Panc1 (cell line): ENCODE measurements at regions not wholly inside any gene's neighbourhood (a gene's known extent, or its start where the extent isn't known, plus 50 kb on each side); places are given as distances from the start of the nearest gene placed in this dataset.

Experiments
- ATAC-seq: fragments of 200-7000 bp; cut with Tn5 transposase; 2 replicates; pipeline ENCODE4 v1.9.1; 2020; ENCODE audit warnings: mild to moderate bottlenecking, moderate library complexity
- BruUV-seq: library from RNA; stranded (reverse); fragments of 400-500 nt; replicated peaks from 2 replicates; lab custom pipeline; 2021; lab: Mats Ljungman, UMichigan
- CTCF ChIA-PET: fragments of 300-600 bp; sonication (Branson Sonifier 250); formaldehyde crosslinking; loops from one replicate; lab custom pipeline; 2022; ENCODE audit warnings: antibody characterized with exemption; lab: Charles Lee
- POLR2A ChIA-PET: fragments of 300-600 bp; sonication (Branson Sonifier 250); formaldehyde crosslinking; loops from one replicate; lab custom pipeline; 2022; ENCODE audit warnings: antibody characterized with exemption; lab: Charles Lee
- DNase-seq: peaks from one replicate; pipeline ENCODE4 v3.0.0-alpha.2; 2010; ENCODE audit warnings: low read depth, low spot score
- H3K27ac ChIP-seq: 2 replicates; pipeline ENCODE4 v1.5.1; 2011; ENCODE audit warnings: mild to moderate bottlenecking, low read length, inconsistent platforms
- H3K27me3 ChIP-seq: fragments of 200-500 bp; sonication (Bioruptor generic); 2 replicates; pipeline ENCODE4 v1.6.0; 2014; ENCODE audit warnings: low read length, inconsistent platforms; ENCODE audit not compliant: control insufficient read depth, insufficient read depth
- H3K36me3 ChIP-seq: fragments of 200-500 bp; sonication (Bioruptor generic); 2 replicates; pipeline ENCODE4 v1.5.1; 2014; ENCODE audit warnings: inconsistent platforms, mild to moderate bottlenecking, low read length, moderate library complexity; ENCODE audit not compliant: control insufficient read depth, insufficient read depth
- H3K4me1 ChIP-seq: 2 replicates; pipeline ENCODE4 v1.5.1; 2011; ENCODE audit warnings: inconsistent platforms, mild to moderate bottlenecking, low read length, moderate library complexity; ENCODE audit not compliant: control insufficient read depth, insufficient read depth
- H3K4me3 ChIP-seq, 2 experiments: 2 replicates each; pipeline ENCODE4 v1.5.1; 2011 to 2012; ENCODE audit warnings: low read depth in 2 of 2, low read length in 2 of 2, mild to moderate bottlenecking in 2 of 2, inconsistent platforms in 1 of 2, moderate library complexity in 1 of 2
- H3K9me3 ChIP-seq: fragments of 200-500 bp; sonication (Bioruptor generic); 2 replicates; pipeline ENCODE4 v1.5.1; 2014; ENCODE audit warnings: low read depth, mild to moderate bottlenecking, inconsistent platforms, low read length, moderate library complexity; ENCODE audit not compliant: control insufficient read depth, insufficient read depth
- POLR2AphosphoS5 ChIP-seq: IDR thresholded peaks from 2 replicates; pipeline ENCODE4 v1.6.1; 2012; ENCODE audit warnings: mild to moderate bottlenecking, low read depth, low read length, moderate library complexity
- SIN3A ChIP-seq: IDR thresholded peaks from 2 replicates; pipeline ENCODE4 v1.6.1; 2012; ENCODE audit warnings: low read depth, mild to moderate bottlenecking, low read length, moderate library complexity, borderline replicate concordance; ENCODE audit not compliant: insufficient read depth
- TCF7L2 ChIP-seq: IDR thresholded peaks from 2 replicates; pipeline ENCODE4 v1.6.1; 2011; ENCODE audit warnings: mild to moderate bottlenecking, low read depth, low read length, inconsistent platforms
- in situ Hi-C: cut with HindIII; loops from 2 replicates; pipeline ENCODE4 v1.10.0; 2016; ENCODE audit warnings: low sequenced_read_pairs, low pct_unique_long_range_greater_than_20kb
- intact Hi-C: fragments of 100-400 bp; cut with micrococcal nuclease; formaldehyde crosslinking; loops from one replicate; pipeline ENCODE4 v1.10.0; 2022; ENCODE audit not compliant: unreplicated experiment
- TF ChIP-seq, protein P1 (sequence below): fragments of 450-650 bp; IDR thresholded peaks from 2 replicates; pipeline ENCODE4 v1.5.1; 2017; ENCODE audit warnings: mild to moderate bottlenecking
- TF ChIP-seq, protein P2 (sequence below), 2 experiments: IDR thresholded peaks; 2 replicates each; pipeline ENCODE4 v1.6.1; 2011 to 2012; ENCODE audit warnings: low read depth in 2 of 2, control low read depth in 1 of 2, low read length in 1 of 2, mild to moderate bottlenecking in 1 of 2, moderate library complexity in 1 of 2; ENCODE audit not compliant: insufficient read depth in 1 of 2

DNA sequence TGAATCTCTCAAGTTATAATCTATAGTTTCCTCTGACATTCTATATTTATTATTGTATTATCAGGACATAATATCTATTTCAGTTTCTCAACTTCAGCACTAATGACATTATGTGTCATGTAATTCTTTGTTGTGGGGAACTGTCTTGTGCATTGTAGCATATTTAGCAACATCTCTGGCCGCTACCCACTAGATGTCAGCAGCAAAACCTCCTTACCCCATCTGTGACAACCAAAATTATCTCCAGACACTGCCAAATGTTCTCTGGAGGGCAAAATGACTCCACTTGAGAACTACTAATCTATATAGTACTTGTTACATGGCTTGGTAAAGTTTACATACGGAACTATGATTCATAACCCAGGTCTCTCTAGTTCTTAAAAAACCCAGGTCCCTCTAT is 110.2 kb downstream of the RASSF9 start:
- POLR2A ChIA-PET = no interaction called here
- BruUV-seq = no TSS peak
- CTCF ChIA-PET = no interaction called here
- Histone ChIP-seq H3K36me3 (no peaks in the 10 kb centered on the region; the same call in 1 of the 2 replicates), H3K4me3 (no peak overlapping the region), H3K27ac (no peak overlapping the region), H3K4me1 (0 out of 2 replicates have a peak, but pooled peaks cover 3% of the 10 kb centered on the region), H3K27me3 (no peaks in the 10 kb centered on the region), H3K9me3 (no peaks in the 10 kb centered on the region; the same call in 1 of the 2 replicates)
- ATAC-seq (no peak), DNase-seq (no peak)
- in situ Hi-C loops = no loop called here
- TF ChIP-seq SIN3A (no peak), POLR2AphosphoS5 (no peak), TCF7L2 (no peak)
- TF ChIP-seq, protein P1, sequence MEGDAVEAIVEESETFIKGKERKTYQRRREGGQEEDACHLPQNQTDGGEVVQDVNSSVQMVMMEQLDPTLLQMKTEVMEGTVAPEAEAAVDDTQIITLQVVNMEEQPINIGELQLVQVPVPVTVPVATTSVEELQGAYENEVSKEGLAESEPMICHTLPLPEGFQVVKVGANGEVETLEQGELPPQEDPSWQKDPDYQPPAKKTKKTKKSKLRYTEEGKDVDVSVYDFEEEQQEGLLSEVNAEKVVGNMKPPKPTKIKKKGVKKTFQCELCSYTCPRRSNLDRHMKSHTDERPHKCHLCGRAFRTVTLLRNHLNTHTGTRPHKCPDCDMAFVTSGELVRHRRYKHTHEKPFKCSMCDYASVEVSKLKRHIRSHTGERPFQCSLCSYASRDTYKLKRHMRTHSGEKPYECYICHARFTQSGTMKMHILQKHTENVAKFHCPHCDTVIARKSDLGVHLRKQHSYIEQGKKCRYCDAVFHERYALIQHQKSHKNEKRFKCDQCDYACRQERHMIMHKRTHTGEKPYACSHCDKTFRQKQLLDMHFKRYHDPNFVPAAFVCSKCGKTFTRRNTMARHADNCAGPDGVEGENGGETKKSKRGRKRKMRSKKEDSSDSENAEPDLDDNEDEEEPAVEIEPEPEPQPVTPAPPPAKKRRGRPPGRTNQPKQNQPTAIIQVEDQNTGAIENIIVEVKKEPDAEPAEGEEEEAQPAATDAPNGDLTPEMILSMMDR = no peak
- TF ChIP-seq, protein P2, sequence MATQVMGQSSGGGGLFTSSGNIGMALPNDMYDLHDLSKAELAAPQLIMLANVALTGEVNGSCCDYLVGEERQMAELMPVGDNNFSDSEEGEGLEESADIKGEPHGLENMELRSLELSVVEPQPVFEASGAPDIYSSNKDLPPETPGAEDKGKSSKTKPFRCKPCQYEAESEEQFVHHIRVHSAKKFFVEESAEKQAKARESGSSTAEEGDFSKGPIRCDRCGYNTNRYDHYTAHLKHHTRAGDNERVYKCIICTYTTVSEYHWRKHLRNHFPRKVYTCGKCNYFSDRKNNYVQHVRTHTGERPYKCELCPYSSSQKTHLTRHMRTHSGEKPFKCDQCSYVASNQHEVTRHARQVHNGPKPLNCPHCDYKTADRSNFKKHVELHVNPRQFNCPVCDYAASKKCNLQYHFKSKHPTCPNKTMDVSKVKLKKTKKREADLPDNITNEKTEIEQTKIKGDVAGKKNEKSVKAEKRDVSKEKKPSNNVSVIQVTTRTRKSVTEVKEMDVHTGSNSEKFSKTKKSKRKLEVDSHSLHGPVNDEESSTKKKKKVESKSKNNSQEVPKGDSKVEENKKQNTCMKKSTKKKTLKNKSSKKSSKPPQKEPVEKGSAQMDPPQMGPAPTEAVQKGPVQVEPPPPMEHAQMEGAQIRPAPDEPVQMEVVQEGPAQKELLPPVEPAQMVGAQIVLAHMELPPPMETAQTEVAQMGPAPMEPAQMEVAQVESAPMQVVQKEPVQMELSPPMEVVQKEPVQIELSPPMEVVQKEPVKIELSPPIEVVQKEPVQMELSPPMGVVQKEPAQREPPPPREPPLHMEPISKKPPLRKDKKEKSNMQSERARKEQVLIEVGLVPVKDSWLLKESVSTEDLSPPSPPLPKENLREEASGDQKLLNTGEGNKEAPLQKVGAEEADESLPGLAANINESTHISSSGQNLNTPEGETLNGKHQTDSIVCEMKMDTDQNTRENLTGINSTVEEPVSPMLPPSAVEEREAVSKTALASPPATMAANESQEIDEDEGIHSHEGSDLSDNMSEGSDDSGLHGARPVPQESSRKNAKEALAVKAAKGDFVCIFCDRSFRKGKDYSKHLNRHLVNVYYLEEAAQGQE (IDR thresholded peaks at IDR 0.05; ENCODE audit: insufficient read depth in 1 of 2, low read depth in 2 of 2, low read length in 1 of 2) = no peak
- intact Hi-C loops = no loop called here

DNA sequence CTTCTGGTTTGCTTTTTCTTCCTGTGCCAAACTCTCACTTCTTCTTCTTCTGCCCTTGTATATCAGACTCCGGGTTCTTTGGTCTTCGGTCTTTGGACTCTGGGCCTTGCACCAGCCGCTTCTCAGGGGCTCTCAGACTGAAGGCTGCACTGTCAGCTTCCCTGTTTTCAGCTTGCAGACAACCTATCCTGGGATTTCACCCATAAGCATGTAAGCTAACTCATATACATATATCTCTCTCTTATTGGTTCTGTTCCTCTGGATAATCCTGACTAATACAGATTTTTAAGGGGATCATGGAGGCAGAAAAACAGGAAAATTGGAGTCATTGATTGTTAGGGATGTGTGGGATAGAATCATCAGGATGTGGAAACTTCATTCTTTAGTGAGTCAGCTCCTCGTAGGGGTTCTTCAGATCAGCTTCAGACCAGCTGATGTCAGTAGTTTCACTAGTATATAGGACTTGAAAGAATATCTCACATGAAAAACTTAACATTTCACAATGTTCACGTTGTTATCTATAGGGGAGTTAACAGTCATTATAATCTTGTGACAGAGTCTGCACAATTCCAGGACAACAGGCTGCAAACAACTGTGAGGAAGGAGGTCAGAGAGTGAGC is 102.9 kb downstream of the RASSF9 start:
- H3K4me3 ChIP-seq = no peak overlapping the region
- no peaks in the 10 kb centered on the region for H3K27me3 ChIP-seq
- TF ChIP-seq, protein P1 = no peak
- TF ChIP-seq, protein P2 (IDR thresholded peaks at IDR 0.05; ENCODE audit: insufficient read depth in 1 of 2, low read depth in 2 of 2, low read length in 1 of 2) = no peak
- no peak for TF ChIP-seq SIN3A
- TF ChIP-seq TCF7L2 = no peak
- no peak for TF ChIP-seq POLR2AphosphoS5
- in situ Hi-C loops = no loop called here
- no peak overlapping the region for H3K27ac ChIP-seq
- H3K9me3 ChIP-seq = no peaks in the 10 kb centered on the region
- CTCF ChIA-PET = no interaction called here
- no TSS peak for BruUV-seq
- intact Hi-C loops = no loop called here
- DNase-seq (no peak), ATAC-seq (no peak)
- no peaks in the 10 kb centered on the region for H3K4me1 ChIP-seq
- no peaks in the 10 kb centered on the region for H3K36me3 ChIP-seq
- POLR2A ChIA-PET = no interaction called here
